ENCODE measurements at regions not wholly inside any gene's neighbourhood (a gene's known extent, or its start where the extent isn't known, plus 50 kb on each side); places are given as distances from the start of the nearest gene placed in this dataset.
"Not testable (repeated sequence)": the region's sequence is repeated elsewhere in the genome, so short reads cannot be mapped to it uniquely, and the experiment has no call there.

DNA sequence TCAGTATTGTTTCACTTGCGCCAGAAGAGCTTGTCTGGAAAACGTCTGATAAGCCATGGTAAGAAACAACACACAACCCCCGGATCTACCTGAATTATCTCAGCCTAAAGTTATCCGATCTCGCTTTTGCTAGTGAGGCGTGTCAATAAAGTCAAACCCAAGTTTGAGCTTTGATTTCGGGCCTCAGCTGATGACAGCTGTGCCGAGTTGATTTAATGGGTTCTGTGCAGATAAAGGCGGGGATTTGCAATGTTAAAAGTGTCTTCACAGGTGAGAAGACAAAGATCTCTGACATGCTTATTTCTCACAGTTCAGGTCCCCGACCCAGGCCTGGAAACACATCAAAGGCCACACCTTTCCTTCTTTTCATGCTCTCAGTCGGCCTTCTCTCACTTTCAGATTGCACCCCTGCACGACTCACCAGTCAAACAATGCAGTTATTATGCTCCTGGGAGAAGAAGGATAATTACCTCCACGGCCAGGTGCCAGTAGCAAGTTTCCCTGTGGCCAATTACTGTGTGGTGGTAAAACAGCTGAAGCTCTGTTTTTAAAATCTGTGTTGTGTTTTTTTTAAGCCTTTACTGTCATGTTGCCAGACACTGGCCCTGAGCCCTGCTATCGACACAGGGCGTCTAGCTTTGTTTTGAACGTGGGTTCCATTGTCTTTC lies 245.3 kb upstream of the RUNX1 start:
- Mint-ChIP-seq H3K27ac (no peak overlapping the region), H3K9me3 (peaks cover 7% of the 10 kb centered on the region), H3K27me3 (ENCODE audit: insufficient read depth) (peaks cover 2% of the 10 kb centered on the region), H3K36me3 (ENCODE audit: low read depth) (peaks cover 2% of the 10 kb centered on the region), H3K4me1 (ENCODE audit: low read depth) (peaks cover 13% of the 10 kb centered on the region), H3K4me3 (no peak overlapping the region)
- no peak for DNase-seq (ENCODE audit: low spot score)
- intact Hi-C loops (cut with micrococcal nuclease) = no loop called here

DNA sequence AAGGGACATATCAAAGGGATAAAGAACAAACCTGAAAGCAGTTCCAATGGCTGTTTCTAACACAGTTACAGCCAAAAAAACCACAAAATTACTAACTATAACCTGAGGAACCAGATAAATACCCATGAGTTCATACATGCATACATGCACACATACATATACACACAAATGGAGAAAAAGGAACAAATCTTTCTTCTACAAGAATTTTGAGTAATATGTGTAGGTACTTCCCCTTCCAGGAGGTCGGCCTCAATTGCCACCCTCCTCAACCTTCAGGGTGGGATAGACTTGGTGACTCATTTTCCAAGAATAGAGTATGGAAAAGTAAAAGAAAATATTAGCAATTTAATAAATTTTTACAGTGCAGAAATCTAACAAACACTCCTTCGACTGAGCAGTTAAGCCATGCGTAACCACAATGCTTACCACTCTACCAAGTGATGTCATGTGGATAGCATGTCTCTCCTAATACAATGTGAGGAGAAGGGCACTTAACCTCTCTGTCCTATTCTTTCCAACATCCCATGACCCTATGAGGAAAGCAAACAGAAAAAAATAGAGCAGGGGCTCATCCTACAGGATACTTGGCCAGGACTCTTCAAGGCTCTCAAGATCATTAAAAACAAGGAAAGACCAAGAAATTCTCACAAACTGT lies 243.0 kb upstream of the RUNX1 start:
- Mint-ChIP-seq H3K9me3 (peaks cover 22% of the 10 kb centered on the region), H3K4me3 (no peak overlapping the region), H3K27me3 (ENCODE audit: insufficient read depth) (peaks cover 2% of the 10 kb centered on the region), H3K27ac (peak overlapping the region; percentile 18), H3K4me1 (ENCODE audit: low read depth) (peaks cover 13% of the 10 kb centered on the region), H3K36me3 (ENCODE audit: low read depth) (peaks cover 2% of the 10 kb centered on the region)
- no peak for DNase-seq (ENCODE audit: low spot score)
- intact Hi-C loops (cut with micrococcal nuclease) = no loop called here

DNA sequence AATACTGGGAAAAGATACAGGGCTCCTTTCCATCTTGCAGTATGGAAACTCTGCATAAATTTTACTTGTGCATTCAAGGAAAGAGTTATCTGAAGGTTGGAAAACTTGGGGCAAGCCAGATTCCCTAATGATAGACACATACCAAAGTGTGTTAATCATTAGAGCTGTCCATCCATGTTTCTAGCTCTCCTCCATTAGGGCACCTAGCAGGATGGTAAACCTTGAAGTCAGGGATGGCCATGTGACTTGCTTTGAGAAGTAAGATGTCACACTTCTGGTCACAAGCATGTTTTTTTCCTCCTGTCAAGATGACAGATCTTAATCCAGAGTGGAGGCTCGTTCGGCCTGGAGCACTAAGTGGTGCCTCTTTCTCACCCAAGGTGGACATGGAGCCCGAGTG lies 241.9 kb upstream of the RUNX1 start:
- Mint-ChIP-seq H3K27me3 (ENCODE audit: insufficient read depth) (peaks cover 2% of the 10 kb centered on the region), H3K36me3 (ENCODE audit: low read depth) (no peaks in the 10 kb centered on the region), H3K4me3 (no peak overlapping the region), H3K4me1 (ENCODE audit: low read depth) (peaks cover 13% of the 10 kb centered on the region), H3K27ac (no peak overlapping the region), H3K9me3 (peaks cover 27% of the 10 kb centered on the region)
- no peak for DNase-seq (ENCODE audit: low spot score)
- intact Hi-C loops (cut with micrococcal nuclease) = no loop called here

DNA sequence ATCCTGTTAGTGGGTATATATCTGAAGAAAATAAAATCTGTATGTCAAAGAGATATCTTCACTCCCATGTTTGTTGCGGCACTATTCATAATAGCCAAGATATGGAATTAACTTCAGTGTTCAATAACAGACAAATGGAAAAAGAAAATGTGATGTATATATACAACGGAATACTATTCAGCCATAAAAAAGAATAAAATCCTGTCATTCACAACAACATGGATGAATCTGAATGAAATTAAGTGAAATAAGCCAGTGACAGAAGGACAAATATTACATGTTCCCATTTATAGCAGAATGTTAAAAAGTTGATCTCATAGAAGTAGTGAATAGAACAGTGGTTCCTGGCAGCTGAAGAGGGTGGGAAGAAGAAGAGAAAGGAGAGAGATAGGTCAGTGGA lies 239.1 kb upstream of the RUNX1 start:
- Mint-ChIP-seq H3K9me3 (peaks cover 28% of the 10 kb centered on the region), H3K36me3 (ENCODE audit: low read depth) (no peaks in the 10 kb centered on the region), H3K27me3 (ENCODE audit: insufficient read depth) (peaks cover 2% of the 10 kb centered on the region), H3K27ac (no peak overlapping the region), H3K4me1 (ENCODE audit: low read depth) (no peaks in the 10 kb centered on the region), H3K4me3 (no peak overlapping the region)
- DNase-seq (ENCODE audit: low spot score) = no peak
- intact Hi-C loops (cut with micrococcal nuclease) = no loop called here

DNA sequence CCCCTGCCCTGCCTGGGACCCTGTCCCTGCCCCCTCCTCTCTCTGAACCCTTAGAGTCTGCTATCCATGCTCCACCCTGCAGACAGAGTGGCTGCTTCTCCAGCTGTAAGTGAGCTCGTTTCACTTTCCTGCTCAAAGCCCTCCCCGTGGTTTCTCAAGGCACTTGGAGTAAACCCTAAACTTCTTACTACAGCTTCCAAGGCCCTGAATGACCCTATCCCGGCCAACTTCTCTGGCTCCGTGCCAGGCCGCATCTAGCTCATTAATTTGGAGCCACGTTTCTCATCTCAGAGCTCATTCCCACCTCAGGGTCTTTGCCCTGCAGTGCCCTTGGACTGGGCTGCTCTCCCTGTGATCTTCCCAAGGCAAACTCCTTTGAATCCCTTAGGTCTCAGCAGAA lies 235.1 kb upstream of the RUNX1 start:
- peaks cover 32% of the 10 kb centered on the region for H3K9me3 Mint-ChIP-seq
- H3K36me3 Mint-ChIP-seq (ENCODE audit: low read depth) = no peaks in the 10 kb centered on the region
- intact Hi-C loops (cut with micrococcal nuclease) = no loop called here

DNA sequence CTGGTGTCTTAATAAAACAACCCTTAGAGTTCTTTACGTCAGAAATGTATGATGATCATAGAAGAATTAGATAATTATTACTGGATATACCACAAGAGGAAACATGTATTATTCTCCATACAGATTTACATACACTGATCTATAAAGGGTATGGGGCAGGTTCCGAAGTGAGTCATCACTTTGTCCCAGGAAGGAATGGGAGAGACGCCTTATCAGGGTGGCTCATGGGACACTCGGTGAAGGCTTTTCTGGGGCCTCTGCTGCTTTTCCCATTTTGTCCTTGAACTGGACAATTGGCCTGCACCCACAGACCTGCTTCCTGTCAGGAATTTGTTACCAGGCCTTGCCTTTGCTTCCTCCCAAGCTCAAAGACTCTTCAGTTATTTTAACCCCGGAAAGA lies 233.8 kb upstream of the RUNX1 start:
- H3K27ac Mint-ChIP-seq = no peak overlapping the region
- H3K36me3 Mint-ChIP-seq (ENCODE audit: low read depth) = no peaks in the 10 kb centered on the region
- intact Hi-C loops (cut with micrococcal nuclease) = no loop called here
- peaks cover 29% of the 10 kb centered on the region for H3K9me3 Mint-ChIP-seq
- peaks cover 1% of the 10 kb centered on the region for H3K27me3 Mint-ChIP-seq (ENCODE audit: insufficient read depth)
- no peaks in the 10 kb centered on the region for H3K4me1 Mint-ChIP-seq (ENCODE audit: low read depth)
- no peak for DNase-seq (ENCODE audit: low spot score)
- H3K4me3 Mint-ChIP-seq = no peak overlapping the region

More for the DNA sequence above, 235.1 kb upstream of the RUNX1 start:
- Mint-ChIP-seq H3K4me3 (no peak overlapping the region), H3K4me1 (ENCODE audit: low read depth) (no peaks in the 10 kb centered on the region), H3K27ac (no peak overlapping the region), H3K27me3 (ENCODE audit: insufficient read depth) (peaks cover 1% of the 10 kb centered on the region)
- no peak for DNase-seq (ENCODE audit: low spot score)

DNA sequence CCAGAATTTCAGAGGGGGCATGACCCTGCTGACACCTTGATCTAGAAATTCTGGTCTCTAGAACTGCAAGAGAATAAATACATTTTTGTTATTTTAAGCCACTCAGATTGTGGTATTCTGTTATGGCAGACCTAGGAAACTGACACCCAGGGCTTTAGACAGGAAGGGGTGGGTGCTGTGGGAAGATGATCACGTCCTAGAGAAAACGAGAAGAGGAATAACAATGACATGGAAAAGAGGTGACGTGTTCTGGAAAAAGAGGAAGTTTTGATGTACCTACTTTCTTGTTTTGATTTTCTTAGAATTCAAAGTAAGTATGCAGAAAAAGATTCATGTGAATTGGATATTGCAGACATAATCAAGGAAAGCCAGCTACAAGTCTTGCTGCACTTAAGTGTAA lies 232.9 kb upstream of the RUNX1 start:
- Mint-ChIP-seq H3K27me3 (ENCODE audit: insufficient read depth) (peaks cover 1% of the 10 kb centered on the region), H3K4me3 (no peak overlapping the region), H3K9me3 (peaks cover 20% of the 10 kb centered on the region), H3K4me1 (ENCODE audit: low read depth) (no peaks in the 10 kb centered on the region), H3K36me3 (ENCODE audit: low read depth) (no peaks in the 10 kb centered on the region), H3K27ac (no peak overlapping the region)
- DNase-seq (ENCODE audit: low spot score) = no peak
- intact Hi-C loops (cut with micrococcal nuclease) = no loop called here

DNA sequence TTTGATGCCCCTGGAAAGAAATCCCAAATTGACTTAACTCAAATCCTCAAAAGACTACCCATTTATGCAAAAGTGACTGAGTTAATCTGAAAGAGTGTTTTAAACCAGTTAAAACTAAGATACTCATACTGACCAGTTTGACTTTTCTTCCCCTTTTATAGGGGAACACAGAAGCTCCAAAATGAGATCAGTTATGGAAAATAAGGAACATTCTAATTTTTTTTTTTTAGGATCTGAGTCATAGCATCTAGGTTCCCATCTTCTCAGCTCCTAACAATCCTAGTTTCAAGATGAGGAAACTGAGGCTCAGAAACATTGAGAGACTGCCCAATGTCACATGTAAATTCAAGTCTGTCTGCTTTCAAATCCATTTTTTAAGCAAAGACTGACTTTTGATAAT lies 231.1 kb upstream of the RUNX1 start:
- Mint-ChIP-seq H3K36me3 (ENCODE audit: low read depth) (no peaks in the 10 kb centered on the region), H3K4me3 (no peak overlapping the region), H3K4me1 (ENCODE audit: low read depth) (no peaks in the 10 kb centered on the region), H3K9me3 (peaks cover 8% of the 10 kb centered on the region), H3K27me3 (ENCODE audit: insufficient read depth) (peaks cover 3% of the 10 kb centered on the region), H3K27ac (no peak overlapping the region)
- intact Hi-C loops (cut with micrococcal nuclease) = no loop called here
- DNase-seq (ENCODE audit: low spot score) = no peak

DNA sequence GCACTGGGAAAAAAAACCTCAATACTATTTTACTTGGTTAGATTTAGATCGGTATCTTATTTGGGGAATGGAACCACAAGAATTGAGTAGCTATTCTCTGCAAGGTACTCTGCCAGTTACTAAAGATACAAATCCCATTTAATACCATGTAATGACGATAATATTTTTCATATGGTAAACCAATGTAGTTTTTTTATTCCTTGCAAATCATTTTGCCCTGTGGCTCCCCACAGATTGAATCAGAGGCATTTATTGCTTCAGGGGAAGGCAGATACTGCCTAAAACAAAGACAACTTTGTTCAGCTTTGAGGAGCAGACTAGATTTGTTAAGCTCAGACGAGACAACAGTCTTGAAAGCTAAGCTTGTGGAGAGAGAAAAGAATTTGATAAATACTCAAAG lies 226.7 kb upstream of the RUNX1 start:
- no peak for DNase-seq (ENCODE audit: low spot score)
- Mint-ChIP-seq H3K9me3 (peaks cover 15% of the 10 kb centered on the region), H3K4me3 (no peak overlapping the region), H3K36me3 (ENCODE audit: low read depth) (no peaks in the 10 kb centered on the region), H3K27me3 (ENCODE audit: insufficient read depth) (peaks cover 1% of the 10 kb centered on the region), H3K27ac (no peak overlapping the region), H3K4me1 (ENCODE audit: low read depth) (no peaks in the 10 kb centered on the region)
- intact Hi-C loops (cut with micrococcal nuclease) = no loop called here

DNA sequence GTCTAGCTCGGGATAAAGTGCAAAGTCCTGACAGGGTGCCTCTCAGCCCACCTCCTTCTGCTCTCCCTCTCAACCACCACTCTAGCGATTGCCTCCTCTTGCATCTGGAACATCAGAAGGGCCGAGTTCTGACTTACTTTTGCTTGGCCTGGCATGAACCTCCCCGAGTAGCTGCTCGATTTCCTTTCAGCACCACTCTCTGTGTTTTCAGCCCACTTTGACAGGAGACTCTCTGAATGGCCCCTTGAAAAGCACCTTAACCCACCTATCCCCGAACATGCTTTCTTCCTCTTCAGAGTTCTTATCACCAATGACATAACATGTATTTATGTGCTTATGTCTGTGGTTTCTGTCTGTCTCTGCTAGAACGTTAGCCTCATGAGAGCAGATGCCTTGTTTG lies 225.8 kb upstream of the RUNX1 start:
- no peaks in the 10 kb centered on the region for H3K4me1 Mint-ChIP-seq (ENCODE audit: low read depth)
- peaks cover 1% of the 10 kb centered on the region for H3K27me3 Mint-ChIP-seq (ENCODE audit: insufficient read depth)
- peaks cover 14% of the 10 kb centered on the region for H3K9me3 Mint-ChIP-seq
- H3K36me3 Mint-ChIP-seq (ENCODE audit: low read depth) = no peaks in the 10 kb centered on the region
- H3K4me3 Mint-ChIP-seq = no peak overlapping the region
- no peak for DNase-seq (ENCODE audit: low spot score)
- H3K27ac Mint-ChIP-seq = no peak overlapping the region
- intact Hi-C loops (cut with micrococcal nuclease) = no loop called here

DNA sequence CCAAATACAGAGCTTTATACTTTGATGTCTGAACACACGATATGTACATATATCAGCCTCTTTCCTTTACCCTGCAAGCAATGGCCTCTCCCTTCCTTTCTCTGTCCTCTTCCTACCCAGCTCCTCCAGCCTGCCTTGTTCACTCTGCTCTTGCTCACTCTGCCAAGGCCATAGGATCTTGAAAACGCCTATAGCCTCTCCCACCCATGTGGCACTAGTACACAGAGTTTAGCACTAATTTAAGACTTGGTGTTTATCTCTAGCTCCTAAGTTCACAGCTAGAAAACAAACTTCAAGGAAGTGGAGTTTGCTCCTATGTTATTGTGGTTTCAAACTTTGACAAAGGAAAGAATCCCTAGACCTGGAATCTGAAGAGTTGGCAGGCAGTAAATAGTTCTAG lies 225.0 kb upstream of the RUNX1 start:
- H3K27ac Mint-ChIP-seq = no peak overlapping the region
- H3K36me3 Mint-ChIP-seq (ENCODE audit: low read depth) = no peaks in the 10 kb centered on the region
- no peak for DNase-seq (ENCODE audit: low spot score)
- peaks cover 1% of the 10 kb centered on the region for H3K27me3 Mint-ChIP-seq (ENCODE audit: insufficient read depth)
- intact Hi-C loops (cut with micrococcal nuclease) = no loop called here
- H3K9me3 Mint-ChIP-seq = peaks cover 11% of the 10 kb centered on the region
- no peak overlapping the region for H3K4me3 Mint-ChIP-seq
- H3K4me1 Mint-ChIP-seq (ENCODE audit: low read depth) = no peaks in the 10 kb centered on the region

DNA sequence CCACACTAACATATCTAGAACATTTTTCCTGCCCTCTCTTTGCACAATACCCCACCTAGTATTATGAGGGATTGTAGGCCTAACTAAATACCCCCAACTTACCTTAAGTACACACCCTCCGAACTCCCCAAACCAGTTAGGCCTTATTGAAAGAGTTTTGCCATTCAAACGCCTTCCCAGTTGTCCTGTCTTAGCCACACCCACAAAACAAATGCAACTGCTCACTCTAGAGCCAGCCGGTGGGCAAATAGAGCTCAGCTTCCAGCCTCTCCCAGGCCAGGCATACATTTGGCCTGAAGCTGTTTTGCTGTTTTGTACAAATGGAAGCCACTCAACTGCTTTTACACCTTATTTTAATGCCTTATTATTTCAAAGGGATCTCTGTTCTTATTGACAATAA lies 224.2 kb upstream of the RUNX1 start:
- intact Hi-C loops (cut with micrococcal nuclease) = no loop called here
- H3K4me1 Mint-ChIP-seq (ENCODE audit: low read depth) = no peaks in the 10 kb centered on the region
- H3K27ac Mint-ChIP-seq = no peak overlapping the region
- no peak overlapping the region for H3K4me3 Mint-ChIP-seq
- no peaks in the 10 kb centered on the region for H3K36me3 Mint-ChIP-seq (ENCODE audit: low read depth)
- no peak for DNase-seq (ENCODE audit: low spot score)
- peaks cover 1% of the 10 kb centered on the region for H3K27me3 Mint-ChIP-seq (ENCODE audit: insufficient read depth)
- H3K9me3 Mint-ChIP-seq = peaks cover 7% of the 10 kb centered on the region

DNA sequence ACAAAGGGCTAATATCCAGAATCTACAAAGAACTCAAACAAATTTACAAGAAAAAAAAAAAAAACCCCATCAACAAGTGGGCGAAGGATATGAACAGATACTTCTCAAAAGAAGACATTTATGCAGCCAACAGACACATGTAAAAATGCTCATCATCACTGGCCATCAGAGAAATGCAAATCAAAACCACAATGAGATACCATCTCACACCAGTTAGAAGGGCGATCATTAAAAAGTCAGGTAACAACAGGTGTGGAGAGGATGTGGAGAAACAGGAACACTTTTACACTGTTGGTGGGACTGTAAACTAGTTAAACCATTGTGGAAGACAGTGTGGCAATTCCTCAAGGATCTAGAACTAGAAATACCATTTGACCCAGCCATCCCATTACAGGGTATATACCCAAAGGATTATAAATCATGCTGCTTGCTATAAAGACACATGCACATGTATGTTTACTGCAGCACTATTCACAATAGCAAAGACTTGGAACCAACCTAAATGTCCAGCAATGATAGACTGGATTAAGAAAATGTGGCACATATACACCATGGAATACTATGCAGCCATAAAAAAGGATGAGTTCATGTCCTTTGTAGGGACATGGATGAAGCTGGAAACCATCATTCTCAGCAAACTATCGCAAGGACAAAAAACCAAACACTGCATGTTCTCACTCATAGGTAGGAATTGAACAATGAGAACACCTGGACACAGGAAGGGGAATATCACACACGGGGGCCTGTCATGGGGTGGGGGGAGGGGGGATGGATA lies 222.4 kb upstream of the RUNX1 start:
- H3K36me3 Mint-ChIP-seq (ENCODE audit: low read depth); intact Hi-C loops (cut with micrococcal nuclease); H3K27me3 Mint-ChIP-seq (ENCODE audit: insufficient read depth); DNase-seq (ENCODE audit: low spot score); H3K4me1 Mint-ChIP-seq (ENCODE audit: low read depth); H3K4me3 Mint-ChIP-seq; H3K27ac Mint-ChIP-seq; H3K9me3 Mint-ChIP-seq: not testable (repeated sequence)
